H9 (cell line): ENCODE measurements at regions not wholly inside any gene's neighbourhood (a gene's known extent, or its start where the extent isn't known, plus 50 kb on each side); places are given as distances from the start of the nearest gene placed in this dataset.

Source experiments
- DNase-seq: peaks from one replicate; pipeline ENCODE4 v3.0.0-alpha.2; 2017
- H2AFZ ChIP-seq: one replicate; pipeline ENCODE4 v1.6.1; 2013; ENCODE audit warnings: mild to moderate bottlenecking, low read length, control low read depth, moderate library complexity
- H2AK5ac ChIP-seq: 2 replicates; pipeline ENCODE4 v1.6.1; 2013; ENCODE audit warnings: low read length, control low read depth, mixed read lengths; ENCODE audit not compliant: insufficient read length
- H2BK120ac ChIP-seq: one replicate; pipeline ENCODE4 v1.6.1; 2013; ENCODE audit warnings: low read depth, mild to moderate bottlenecking, low read length, control low read depth, inconsistent platforms; ENCODE audit not compliant: poor library complexity, severe bottlenecking
- H2BK12ac ChIP-seq: 2 replicates; pipeline ENCODE4 v1.6.1; 2013; ENCODE audit warnings: low read length, control low read depth, mixed read lengths, low read depth; ENCODE audit not compliant: insufficient read length
- H2BK15ac ChIP-seq: 2 replicates; pipeline ENCODE4 v1.6.1; 2013; ENCODE audit warnings: low read depth, low read length, control low read depth
- H2BK20ac ChIP-seq: one replicate; pipeline ENCODE4 v1.6.1; 2013; ENCODE audit warnings: low read depth, mild to moderate bottlenecking, low read length, control low read depth, inconsistent platforms; ENCODE audit not compliant: poor library complexity, severe bottlenecking
- H2BK5ac ChIP-seq: 2 replicates; pipeline ENCODE4 v1.6.1; 2013; ENCODE audit warnings: low read length, control low read depth, mixed read lengths; ENCODE audit not compliant: insufficient read length
- H3K14ac ChIP-seq: 2 replicates; pipeline ENCODE4 v1.6.1; 2013; ENCODE audit warnings: low read length, control low read depth; ENCODE audit not compliant: insufficient read depth
- H3K18ac ChIP-seq: 2 replicates; pipeline ENCODE4 v1.6.1; 2013; ENCODE audit warnings: low read depth, mild to moderate bottlenecking, mixed read lengths, low read length, control low read depth; ENCODE audit not compliant: insufficient read length
- H3K23ac ChIP-seq: 2 replicates; pipeline ENCODE4 v1.6.1; 2013; ENCODE audit warnings: low read length, control low read depth, mixed read lengths, low read depth; ENCODE audit not compliant: insufficient read length
- H3K23me2 ChIP-seq: 2 replicates; pipeline ENCODE4 v1.6.1; 2013; ENCODE audit warnings: low read depth, mild to moderate bottlenecking, mixed read lengths, low read length, control low read depth; ENCODE audit not compliant: insufficient read length, poor library complexity, severe bottlenecking
- H3K27ac ChIP-seq: 2 replicates; pipeline ENCODE4 v1.5.1; 2013; ENCODE audit warnings: low read length, control low read depth, mixed read lengths, low read depth; ENCODE audit not compliant: insufficient read length
- H3K27me3 ChIP-seq: 2 replicates; pipeline ENCODE4 v1.6.1; 2013; ENCODE audit warnings: low read length, control low read depth, inconsistent platforms; ENCODE audit not compliant: insufficient read depth
- H3K4ac ChIP-seq: 2 replicates; pipeline ENCODE4 v1.6.1; 2013; ENCODE audit warnings: low read depth, mild to moderate bottlenecking, control low read depth, inconsistent platforms, low read length, moderate library complexity
- H3K4me1 ChIP-seq: 2 replicates; pipeline ENCODE4 v1.6.1; 2013; ENCODE audit warnings: low read length, control low read depth, inconsistent platforms; ENCODE audit not compliant: insufficient read depth
- H3K4me2 ChIP-seq: 2 replicates; pipeline ENCODE4 v1.6.1; 2013; ENCODE audit warnings: low read length, control low read depth, mixed read lengths; ENCODE audit not compliant: insufficient read length, insufficient read depth
- H3K56ac ChIP-seq: 2 replicates; pipeline ENCODE4 v1.6.1; 2013; ENCODE audit warnings: low read depth, mild to moderate bottlenecking, mixed read lengths, low read length, control low read depth; ENCODE audit not compliant: insufficient read length
- H3K79me1 ChIP-seq: 2 replicates; pipeline ENCODE4 v1.6.1; 2013; ENCODE audit warnings: low read depth, mild to moderate bottlenecking, moderate library complexity, low read length, control low read depth, inconsistent platforms; ENCODE audit not compliant: insufficient read depth, poor library complexity, severe bottlenecking
- H3K79me2 ChIP-seq: 2 replicates; pipeline ENCODE4 v1.6.1; 2013; ENCODE audit warnings: low read length, control low read depth, inconsistent platforms; ENCODE audit not compliant: insufficient read depth
- H3K9ac ChIP-seq: 2 replicates; pipeline ENCODE4 v1.6.1; 2013; ENCODE audit warnings: low read length, control low read depth, mixed read lengths; ENCODE audit not compliant: insufficient read length; ENCODE audit errors: extremely low read depth
- H3K9me3 ChIP-seq: one replicate; pipeline ENCODE4 v1.6.1; 2013; ENCODE audit warnings: low read depth, low read length, inconsistent platforms; ENCODE audit not compliant: control insufficient read depth
- H3T11ph ChIP-seq: one replicate; pipeline ENCODE4 v1.6.1; 2013; ENCODE audit warnings: mild to moderate bottlenecking, low read length, control low read depth, inconsistent platforms
- H4K20me1 ChIP-seq: one replicate; pipeline ENCODE4 v1.6.1; 2013; ENCODE audit not compliant: control insufficient read depth, insufficient read length, insufficient read depth
- H4K5ac ChIP-seq: 2 replicates; pipeline ENCODE4 v1.6.1; 2013; ENCODE audit warnings: low read depth, mild to moderate bottlenecking, mixed read lengths, low read length, control low read depth; ENCODE audit not compliant: insufficient read length
- H4K8ac ChIP-seq: replicated peaks from 2 replicates; pipeline ENCODE4 v1.6.1; 2013; ENCODE audit warnings: low read length, control low read depth, mixed read lengths, low read depth; ENCODE audit not compliant: insufficient read length
- H4K91ac ChIP-seq: 2 replicates; pipeline ENCODE4 v1.6.1; 2013; ENCODE audit warnings: low read depth, mild to moderate bottlenecking, moderate library complexity, mixed read lengths, low read length, control low read depth; ENCODE audit not compliant: insufficient read length
- H3K27ac Mint-ChIP-seq, 3 experiments: 2 replicates in 2 of 3; 3 replicates in 1 of 3; pipeline ENCODE4 v1.8.0; 2020 to 2021; ENCODE audit warnings: mixed read lengths in 3 of 3, mild to moderate bottlenecking in 1 of 3, moderate library complexity in 1 of 3
- H3K27me3 Mint-ChIP-seq: 2 replicates; pipeline ENCODE4 v1.8.0; 2021; ENCODE audit warnings: low read depth, mild to moderate bottlenecking, moderate library complexity, mixed read lengths
- H3K36me3 Mint-ChIP-seq, 3 experiments: 2 replicates in 2 of 3; 3 replicates in 1 of 3; pipeline ENCODE4 v1.8.0; 2020 to 2021; ENCODE audit warnings: low read depth in 3 of 3, mixed read lengths in 3 of 3; ENCODE audit not compliant: insufficient read depth in 1 of 3
- H3K4me1 Mint-ChIP-seq, 2 experiments: 2 replicates each; pipeline ENCODE4 v1.8.0; 2020; ENCODE audit warnings: mixed read lengths in 2 of 2
- H3K4me3 Mint-ChIP-seq, 2 experiments: 2 replicates in 1 of 2; 3 replicates in 1 of 2; pipeline ENCODE4 v1.8.0; 2020 to 2021; ENCODE audit warnings: mild to moderate bottlenecking in 2 of 2, mixed read lengths in 2 of 2, moderate library complexity in 1 of 2
- H3K9me3 Mint-ChIP-seq, 2 experiments: 2 replicates in 1 of 2; 3 replicates in 1 of 2; pipeline ENCODE4 v1.8.0; 2020; ENCODE audit warnings: mild to moderate bottlenecking in 2 of 2, mixed read lengths in 2 of 2, moderate library complexity in 1 of 2
- WGBS: extraction: QIAGEN DNeasy Blood & Tissue Kit; methylation state at CpG from one replicate; pipeline ENCODE4 v1.1.7; 2013; ENCODE audit warnings: missing lambda C conversion rate, low lambda C conversion rate, mixed read lengths; ENCODE audit not compliant: insufficient read length; ENCODE audit errors: extremely low coverage; 5-methylcytosine and 5-hydroxymethylcytosine counted together
- TF ChIP-seq, protein P1 (sequence below): fragments of 200-600 bp; sonication (generic); conservative IDR thresholded peaks from 3 replicates; pipeline ENCODE4 v1.8.0; 2021; ENCODE audit warnings: antibody characterized with exemption, mild to moderate bottlenecking

DNA sequence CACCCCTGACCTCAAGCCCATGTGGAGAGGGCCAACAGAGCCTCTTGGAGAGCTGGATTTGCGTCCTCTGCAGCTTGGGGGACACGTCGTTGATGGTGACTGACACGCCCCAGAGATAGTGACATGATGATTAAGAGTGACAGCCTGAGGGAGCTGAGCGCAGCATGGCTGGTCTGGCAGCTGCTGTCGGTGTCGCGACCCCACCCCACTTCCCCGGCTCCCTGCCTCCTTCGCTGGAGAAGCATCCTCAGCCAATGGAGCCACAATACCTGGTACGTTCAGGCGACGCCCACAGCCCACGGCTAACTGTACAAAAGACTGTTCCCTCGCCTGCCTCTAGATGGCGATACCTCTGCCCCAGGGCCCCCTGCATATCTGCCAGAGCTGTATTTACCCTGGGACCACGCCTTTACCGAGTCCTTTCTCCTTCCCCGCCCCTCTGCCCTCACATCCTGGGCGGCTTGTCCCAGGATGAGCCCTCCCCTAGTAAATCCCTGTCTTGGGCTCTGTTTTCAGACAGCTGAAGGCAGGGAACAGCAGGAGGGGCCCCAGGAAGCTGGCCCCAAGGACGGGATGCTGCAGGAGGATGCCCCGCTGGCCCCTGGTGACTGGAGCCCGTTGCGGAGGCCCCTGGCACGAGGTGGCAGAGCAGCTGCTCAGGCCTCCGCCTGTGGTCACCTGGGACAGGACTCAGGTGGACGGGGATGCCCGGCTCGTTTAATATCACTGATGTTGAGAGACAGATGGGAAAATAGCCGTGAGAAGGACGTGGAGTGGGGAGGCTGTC is 90.6 kb downstream of the RPS6KA4 start:
- peaks cover 0 to 3% (median 0%) of the 10 kb centered on the region in 3 experiments; a peak in 1 of 7 replicates for H3K36me3 Mint-ChIP-seq

More for the DNA sequence above, 90.6 kb downstream of the RPS6KA4 start:
- no CpG with 5 or more reads among the region's 31 CpGs for WGBS
- Histone ChIP-seq H3T11ph (no peak overlapping the region), H2BK12ac (no peak overlapping the region), H3K9ac (no peak overlapping the region), H2BK5ac (no peak overlapping the region), H3K18ac (no peak overlapping the region), H4K8ac (no peak overlapping the region), H3K4me1 (no peaks in the 10 kb centered on the region; the same call in 1 of the 2 replicates), H2AK5ac (no peak overlapping the region), H3K27ac (no peak overlapping the region), H3K14ac (no peak overlapping the region), H2BK20ac (no peak overlapping the region), H2AFZ (no peak overlapping the region), H3K79me2 (no peaks in the 10 kb centered on the region), H3K9me3 (no peaks in the 10 kb centered on the region), H3K4ac (no peak overlapping the region), H2BK15ac (no peak overlapping the region), H3K4me2 (peak overlapping the region; percentile 75), H4K20me1 (no peaks in the 10 kb centered on the region), H3K23me2 (peaks cover 11% of the 10 kb centered on the region), H3K79me1 (no peaks in the 10 kb centered on the region), H3K27me3 (no peaks in the 10 kb centered on the region; the same call in 1 of the 2 replicates), H3K23ac (no peak overlapping the region), H4K91ac (no peak overlapping the region), H4K5ac (no peak overlapping the region), H3K56ac (no peak overlapping the region), H2BK120ac (no peak overlapping the region)
- TF ChIP-seq, protein P1, sequence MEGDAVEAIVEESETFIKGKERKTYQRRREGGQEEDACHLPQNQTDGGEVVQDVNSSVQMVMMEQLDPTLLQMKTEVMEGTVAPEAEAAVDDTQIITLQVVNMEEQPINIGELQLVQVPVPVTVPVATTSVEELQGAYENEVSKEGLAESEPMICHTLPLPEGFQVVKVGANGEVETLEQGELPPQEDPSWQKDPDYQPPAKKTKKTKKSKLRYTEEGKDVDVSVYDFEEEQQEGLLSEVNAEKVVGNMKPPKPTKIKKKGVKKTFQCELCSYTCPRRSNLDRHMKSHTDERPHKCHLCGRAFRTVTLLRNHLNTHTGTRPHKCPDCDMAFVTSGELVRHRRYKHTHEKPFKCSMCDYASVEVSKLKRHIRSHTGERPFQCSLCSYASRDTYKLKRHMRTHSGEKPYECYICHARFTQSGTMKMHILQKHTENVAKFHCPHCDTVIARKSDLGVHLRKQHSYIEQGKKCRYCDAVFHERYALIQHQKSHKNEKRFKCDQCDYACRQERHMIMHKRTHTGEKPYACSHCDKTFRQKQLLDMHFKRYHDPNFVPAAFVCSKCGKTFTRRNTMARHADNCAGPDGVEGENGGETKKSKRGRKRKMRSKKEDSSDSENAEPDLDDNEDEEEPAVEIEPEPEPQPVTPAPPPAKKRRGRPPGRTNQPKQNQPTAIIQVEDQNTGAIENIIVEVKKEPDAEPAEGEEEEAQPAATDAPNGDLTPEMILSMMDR = peak; percentile 92
- H3K4me3 Mint-ChIP-seq = peak overlapping the region; percentile 62 to 79
- H3K4me1 Mint-ChIP-seq = peaks cover 20 to 22% of the 10 kb centered on the region in 2 experiments
- peak; percentile 91 for DNase-seq
- no peaks in the 10 kb centered on the region for H3K9me3 Mint-ChIP-seq
- H3K27me3 Mint-ChIP-seq = peaks cover 60% of the 10 kb centered on the region
- no peak overlapping the region for H3K27ac Mint-ChIP-seq
